Activated T-cell treated with anti-CD3 and anti-CD28 coated beads for 48 hours (primary cell): ENCODE measurements at regions not wholly inside any gene's neighbourhood (a gene's known extent, or its start where the extent isn't known, plus 50 kb on each side); places are given as distances from the start of the nearest gene placed in this dataset.
"Not testable (repeated sequence)": the region's sequence is repeated elsewhere in the genome, so short reads cannot be mapped to it uniquely, and the experiment has no call there.

Experiments used
- DNase-seq: peaks from one replicate; pipeline ENCODE4 v3.0.0-alpha.2; 2020; ENCODE audit warnings: low read depth

GRCh38 chr2:208799397-208799796 is 392.8 kb downstream of the PTH2R start:
- DNase-seq = no peak

GRCh38 chr2:208800887-208801286 is 394.3 kb downstream of the PTH2R start:
- DNase-seq = not testable (repeated sequence)

- no peak for DNase-seq
Measured at GRCh38 chr2:208807756-208808155, 401.2 kb downstream of the PTH2R start.

GRCh38 chr2:208811885-208812284 is 405.3 kb downstream of the PTH2R start:
- not testable (repeated sequence) for DNase-seq

- no peak for DNase-seq
Measured at GRCh38 chr2:208819190-208819589, 412.6 kb downstream of the PTH2R start.

GRCh38 chr2:208820014-208820688 is 413.6 kb downstream of the PTH2R start:
- no peak for DNase-seq

- no peak for DNase-seq
Measured at GRCh38 chr2:208827109-208827508, 420.5 kb downstream of the PTH2R start.

- no peak for DNase-seq
Measured at GRCh38 chr2:208827549-208828221, 421.1 kb downstream of the PTH2R start.

- no peak for DNase-seq
Measured at GRCh38 chr2:208830203-208830602, 423.6 kb downstream of the PTH2R start.

GRCh38 chr2:208847651-208848050 is 441.1 kb downstream of the PTH2R start:
- DNase-seq = no peak

GRCh38 chr2:208854717-208855116 is 448.1 kb downstream of the PTH2R start:
- DNase-seq = no peak

GRCh38 chr2:208867374-208867773 is 460.8 kb downstream of the PTH2R start:
- no peak for DNase-seq

- DNase-seq = no peak
Measured at GRCh38 chr2:208872591-208872990, 466.0 kb downstream of the PTH2R start.

- DNase-seq = no peak
Measured at GRCh38 chr2:208879666-208880065, 473.1 kb downstream of the PTH2R start.

GRCh38 chr2:208880171-208880570 is 473.6 kb downstream of the PTH2R start:
- no peak for DNase-seq

GRCh38 chr2:208890486-208890885 is 483.9 kb downstream of the PTH2R start:
- DNase-seq = no peak

- DNase-seq = no peak
Measured at GRCh38 chr2:208892203-208892602, 485.6 kb downstream of the PTH2R start.

GRCh38 chr2:208906330-208906729 is 499.7 kb downstream of the PTH2R start:
- DNase-seq = no peak

GRCh38 chr2:208915401-208915800 is 508.4 kb upstream of the MAP2 start:
- no peak for DNase-seq

- no peak for DNase-seq
Measured at GRCh38 chr2:208916881-208917280, 507.0 kb upstream of the MAP2 start.

GRCh38 chr2:208921358-208921757 is 502.5 kb upstream of the MAP2 start:
- not testable (repeated sequence) for DNase-seq

GRCh38 chr2:208927867-208928266 is 496.0 kb upstream of the MAP2 start:
- no peak for DNase-seq

- no peak for DNase-seq
Measured at GRCh38 chr2:208929139-208929864, 494.5 kb upstream of the MAP2 start.
